ENCODE measurements at regions not wholly inside any gene's neighbourhood (a gene's known extent, or its start where the extent isn't known, plus 50 kb on each side); places are given as distances from the start of the nearest gene placed in this dataset.

DNA sequence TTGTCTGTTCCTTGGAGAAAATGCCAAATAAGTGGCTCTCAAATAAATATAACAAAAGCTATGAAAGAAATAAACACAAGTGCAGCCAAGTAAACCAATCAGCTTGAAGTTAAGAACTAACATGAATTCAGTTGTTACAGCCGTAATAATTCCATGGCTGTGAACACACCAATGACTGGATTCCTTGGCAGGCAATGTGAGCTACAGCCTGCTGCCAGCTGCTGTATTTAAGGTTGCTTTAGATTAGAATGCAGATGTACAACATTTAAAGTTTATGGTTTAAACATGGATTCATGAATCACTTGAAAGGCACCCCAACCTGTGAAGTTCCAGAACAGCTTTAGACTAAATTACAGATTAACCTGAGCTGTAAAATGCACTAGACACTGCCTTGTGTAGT lies 626.4 kb upstream of the SEMA6A start:
- H3K4me3 ChIP-seq (ENCODE audit: low read depth, low read length) = no peak overlapping the region
- in situ Hi-C loops (cut with HindIII; ENCODE audit: low sequenced_read_pairs) = no loop called here
- TF ChIP-seq, protein P1, sequence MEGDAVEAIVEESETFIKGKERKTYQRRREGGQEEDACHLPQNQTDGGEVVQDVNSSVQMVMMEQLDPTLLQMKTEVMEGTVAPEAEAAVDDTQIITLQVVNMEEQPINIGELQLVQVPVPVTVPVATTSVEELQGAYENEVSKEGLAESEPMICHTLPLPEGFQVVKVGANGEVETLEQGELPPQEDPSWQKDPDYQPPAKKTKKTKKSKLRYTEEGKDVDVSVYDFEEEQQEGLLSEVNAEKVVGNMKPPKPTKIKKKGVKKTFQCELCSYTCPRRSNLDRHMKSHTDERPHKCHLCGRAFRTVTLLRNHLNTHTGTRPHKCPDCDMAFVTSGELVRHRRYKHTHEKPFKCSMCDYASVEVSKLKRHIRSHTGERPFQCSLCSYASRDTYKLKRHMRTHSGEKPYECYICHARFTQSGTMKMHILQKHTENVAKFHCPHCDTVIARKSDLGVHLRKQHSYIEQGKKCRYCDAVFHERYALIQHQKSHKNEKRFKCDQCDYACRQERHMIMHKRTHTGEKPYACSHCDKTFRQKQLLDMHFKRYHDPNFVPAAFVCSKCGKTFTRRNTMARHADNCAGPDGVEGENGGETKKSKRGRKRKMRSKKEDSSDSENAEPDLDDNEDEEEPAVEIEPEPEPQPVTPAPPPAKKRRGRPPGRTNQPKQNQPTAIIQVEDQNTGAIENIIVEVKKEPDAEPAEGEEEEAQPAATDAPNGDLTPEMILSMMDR (IDR thresholded peaks at IDR 0.05; ENCODE audit: low read depth, low read length, missing control alignments) = no peak
- DNase-seq (ENCODE audit: low read depth) = no peak

DNA sequence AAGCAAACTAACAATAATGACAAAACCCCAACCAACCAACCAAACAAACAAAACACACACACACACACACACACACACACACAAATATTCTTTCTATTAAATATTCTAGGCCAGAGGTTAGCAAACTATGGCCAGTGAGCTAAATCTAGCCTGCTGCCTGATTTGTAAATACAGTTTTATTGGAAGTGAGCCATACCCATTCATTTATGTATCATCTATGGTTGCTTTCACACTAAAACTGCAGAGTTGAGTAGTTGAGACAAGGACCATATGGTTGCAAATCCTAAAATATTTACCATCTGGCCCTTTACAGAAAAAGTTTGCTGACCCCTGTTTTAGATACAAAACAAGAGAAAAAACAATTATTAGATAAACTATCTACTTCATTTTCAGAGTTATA lies 620.5 kb upstream of the SEMA6A start:
- in situ Hi-C loops (cut with HindIII; ENCODE audit: low sequenced_read_pairs) = no loop called here
- DNase-seq (ENCODE audit: low read depth) = no peak
- no peak overlapping the region for H3K4me3 ChIP-seq (ENCODE audit: low read depth, low read length)
- TF ChIP-seq, protein P1 (IDR thresholded peaks at IDR 0.05; ENCODE audit: low read depth, low read length, missing control alignments) = no peak

DNA sequence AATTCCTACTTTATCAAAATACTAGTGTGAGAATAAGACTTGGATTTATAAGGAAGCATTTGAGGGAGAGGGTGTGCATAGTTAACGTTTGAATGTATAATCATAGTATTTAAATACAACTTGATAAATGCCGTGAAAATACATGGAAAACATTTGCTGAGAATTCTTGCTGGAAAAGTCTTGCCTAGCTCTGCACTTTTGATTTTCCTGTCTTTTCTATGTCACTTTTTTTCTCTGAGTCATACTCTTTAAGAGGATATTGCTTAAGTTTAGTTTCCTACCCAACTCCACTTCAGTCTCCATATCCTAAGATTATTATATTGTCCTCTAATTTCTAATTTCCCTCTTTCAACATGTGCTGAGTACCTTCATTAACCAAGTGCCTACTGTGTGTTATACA lies 616.6 kb upstream of the SEMA6A start:
- TF ChIP-seq, protein P1 (IDR thresholded peaks at IDR 0.05; ENCODE audit: low read depth, low read length, missing control alignments) = no peak
- H3K4me3 ChIP-seq (ENCODE audit: low read depth, low read length) = no peak overlapping the region
- DNase-seq (ENCODE audit: low read depth) = no peak
- in situ Hi-C loops (cut with HindIII; ENCODE audit: low sequenced_read_pairs) = no loop called here

DNA sequence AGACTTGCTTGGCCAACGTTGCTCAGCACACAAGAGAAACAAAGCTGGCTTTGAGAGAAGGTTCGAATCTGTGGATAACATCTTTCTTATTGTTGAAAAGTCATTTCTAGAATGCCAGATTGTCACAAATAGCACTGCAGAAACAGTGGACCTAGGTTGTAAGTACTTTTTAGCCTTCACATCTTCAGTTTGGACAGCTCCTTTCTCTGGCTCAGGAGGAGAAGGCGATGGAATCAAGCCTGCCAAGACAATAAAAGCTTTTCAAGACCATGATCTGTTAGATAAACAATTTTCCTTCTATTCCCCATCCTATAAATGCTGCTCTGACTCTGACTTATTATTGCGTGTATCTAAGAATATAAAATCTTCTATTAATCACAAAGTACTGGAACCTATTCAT lies 615.2 kb upstream of the SEMA6A start:
- TF ChIP-seq, protein P1 (IDR thresholded peaks at IDR 0.05; ENCODE audit: low read depth, low read length, missing control alignments) = no peak
- in situ Hi-C loops (cut with HindIII; ENCODE audit: low sequenced_read_pairs) = no loop called here
- no peak for DNase-seq (ENCODE audit: low read depth)
- no peak overlapping the region for H3K4me3 ChIP-seq (ENCODE audit: low read depth, low read length)

DNA sequence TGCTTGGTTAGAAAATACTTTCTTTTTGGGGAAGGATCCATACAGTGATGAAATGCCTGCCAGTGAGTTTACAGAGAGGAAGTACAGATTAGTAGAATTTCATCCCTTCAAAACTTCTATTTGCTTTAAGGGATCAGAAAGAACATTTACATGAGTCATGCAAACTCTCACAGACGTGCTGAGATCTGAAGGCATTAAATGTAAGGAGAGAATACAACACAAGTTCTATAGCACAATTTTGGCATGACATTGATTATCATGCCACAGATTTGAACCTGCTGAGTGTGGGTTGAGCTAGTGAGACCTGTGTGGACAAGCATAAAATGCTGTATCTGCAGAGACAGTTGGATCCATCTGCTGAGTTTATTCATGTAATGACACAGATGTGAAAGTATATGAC lies 613.6 kb upstream of the SEMA6A start:
- in situ Hi-C loops (cut with HindIII; ENCODE audit: low sequenced_read_pairs) = no loop called here
- H3K4me3 ChIP-seq (ENCODE audit: low read depth, low read length) = no peak overlapping the region
- TF ChIP-seq, protein P1 (IDR thresholded peaks at IDR 0.05; ENCODE audit: low read depth, low read length, missing control alignments) = no peak
- DNase-seq (ENCODE audit: low read depth) = no peak

DNA sequence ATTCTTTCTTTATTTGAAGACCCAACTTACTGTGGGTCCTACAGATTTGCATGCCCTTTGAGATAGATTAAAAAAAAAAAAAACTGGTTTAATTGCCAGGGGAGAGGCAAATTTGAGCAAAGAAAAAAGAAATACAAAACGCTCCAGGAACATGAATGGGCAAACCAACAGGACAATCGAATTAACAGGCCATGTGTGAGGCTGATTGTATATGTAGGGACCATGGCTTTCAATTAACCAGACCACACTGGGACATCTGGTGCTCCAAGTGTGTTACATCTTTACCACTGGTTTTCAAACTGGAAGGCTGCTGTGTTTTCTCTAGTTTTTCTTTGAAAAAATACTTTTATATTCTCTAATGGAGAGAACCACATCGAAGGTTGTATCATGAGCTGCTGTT lies 612.1 kb upstream of the SEMA6A start:
- TF ChIP-seq, protein P1 (IDR thresholded peaks at IDR 0.05; ENCODE audit: low read depth, low read length, missing control alignments) = no peak

DNA sequence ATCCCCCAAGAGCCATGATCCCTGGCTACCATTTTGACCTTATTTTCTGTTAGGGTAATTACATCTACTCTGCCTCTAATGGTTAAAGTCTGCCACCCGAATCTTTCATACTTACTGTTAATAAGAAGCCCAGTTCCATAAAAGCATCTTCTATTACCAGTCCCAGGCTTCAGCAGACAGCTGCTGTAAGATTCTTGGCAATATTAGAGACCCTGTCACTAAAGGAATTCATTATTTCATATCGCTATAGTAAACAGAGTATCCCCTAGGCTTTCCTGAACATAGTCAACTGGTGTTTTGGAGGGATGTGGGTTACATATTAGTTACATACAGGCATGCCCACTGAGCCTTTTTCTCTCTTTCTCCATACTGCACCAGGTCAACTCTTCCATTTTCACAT lies 608.7 kb upstream of the SEMA6A start:
- DNase-seq (ENCODE audit: low read depth) = no peak
- in situ Hi-C loops (cut with HindIII; ENCODE audit: low sequenced_read_pairs) = no loop called here
- TF ChIP-seq, protein P1 (IDR thresholded peaks at IDR 0.05; ENCODE audit: low read depth, low read length, missing control alignments) = no peak

More for the DNA sequence above, 612.1 kb upstream of the SEMA6A start:
- DNase-seq (ENCODE audit: low read depth) = no peak
- no peak overlapping the region for H3K4me3 ChIP-seq (ENCODE audit: low read depth, low read length)
- in situ Hi-C loops (cut with HindIII; ENCODE audit: low sequenced_read_pairs) = no loop called here

More for the DNA sequence above, 608.7 kb upstream of the SEMA6A start:
- H3K4me3 ChIP-seq (ENCODE audit: low read depth, low read length) = no peak overlapping the region
